CD4-positive, alpha-beta T cell treated with Interleukin-17A for 4 hours (primary cell): ENCODE measurements at regions not wholly inside any gene's neighbourhood (a gene's known extent, or its start where the extent isn't known, plus 50 kb on each side); places are given as distances from the start of the nearest gene placed in this dataset.
"Not testable (repeated sequence)": the region's sequence is repeated elsewhere in the genome, so short reads cannot be mapped to it uniquely, and the experiment has no call there.

Source experiments
- DNase-seq: peaks from one replicate; pipeline ENCODE4 v3.0.0-alpha.2; 2020; ENCODE audit warnings: mixed read lengths

DNA sequence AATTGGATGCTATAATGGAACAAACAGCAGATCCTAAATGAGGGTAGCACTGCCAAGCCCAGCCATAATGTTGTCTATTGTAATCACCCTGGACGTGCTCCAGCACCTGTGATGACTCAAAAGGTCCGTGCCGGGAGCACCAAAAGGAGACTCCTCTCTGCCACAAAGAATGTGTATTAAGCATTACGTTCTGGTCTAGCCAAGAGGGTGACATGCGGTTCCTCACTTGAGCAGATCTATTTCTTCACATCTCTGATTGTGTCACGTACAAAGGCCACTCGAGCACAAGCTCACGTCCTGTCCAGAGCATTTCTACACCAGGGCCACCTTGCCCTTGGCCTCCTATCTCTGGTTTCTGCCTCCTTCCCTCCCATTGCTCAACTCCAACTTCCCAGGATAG is 219.9 kb upstream of the IRS2 start:
- no peak for DNase-seq

DNA sequence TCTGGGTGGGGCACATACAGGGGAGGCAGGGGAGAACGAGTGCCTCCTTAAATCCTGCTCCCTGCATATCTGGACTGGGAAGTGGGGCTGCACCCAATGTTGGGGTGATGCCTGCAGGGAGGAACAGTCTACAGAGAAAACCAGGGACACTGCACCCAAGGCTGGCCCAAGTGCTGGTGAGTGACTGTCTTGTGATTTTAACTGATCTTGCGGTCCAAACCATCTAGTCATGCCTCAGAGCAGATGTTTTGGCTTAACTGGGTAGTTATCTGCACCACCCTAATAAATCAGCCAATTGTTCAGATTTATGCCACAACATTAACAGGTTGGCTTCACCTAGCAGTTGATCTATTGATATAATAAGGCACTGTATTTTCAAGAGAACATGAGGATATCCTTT is 219.2 kb upstream of the IRS2 start:
- no peak for DNase-seq

DNA sequence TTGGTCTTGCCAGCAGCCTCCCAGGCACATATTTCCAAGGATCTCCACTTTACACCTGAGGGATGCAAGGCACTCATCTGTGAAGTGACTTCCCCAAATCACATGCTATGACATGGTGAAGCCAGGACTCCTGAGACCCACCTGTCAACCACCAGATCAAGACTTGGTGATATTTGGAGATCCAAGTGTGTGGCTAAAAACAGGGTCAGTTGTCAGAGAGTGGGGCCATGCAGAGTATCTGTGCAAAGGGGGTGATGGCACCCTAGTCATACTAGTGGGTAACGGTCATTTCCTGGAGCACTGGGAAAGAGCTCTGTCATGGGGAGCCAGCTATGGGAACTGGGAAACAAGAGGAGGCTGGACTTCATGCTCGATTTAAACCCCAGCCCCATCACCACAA is 218.4 kb upstream of the IRS2 start:
- DNase-seq: no peak

DNA sequence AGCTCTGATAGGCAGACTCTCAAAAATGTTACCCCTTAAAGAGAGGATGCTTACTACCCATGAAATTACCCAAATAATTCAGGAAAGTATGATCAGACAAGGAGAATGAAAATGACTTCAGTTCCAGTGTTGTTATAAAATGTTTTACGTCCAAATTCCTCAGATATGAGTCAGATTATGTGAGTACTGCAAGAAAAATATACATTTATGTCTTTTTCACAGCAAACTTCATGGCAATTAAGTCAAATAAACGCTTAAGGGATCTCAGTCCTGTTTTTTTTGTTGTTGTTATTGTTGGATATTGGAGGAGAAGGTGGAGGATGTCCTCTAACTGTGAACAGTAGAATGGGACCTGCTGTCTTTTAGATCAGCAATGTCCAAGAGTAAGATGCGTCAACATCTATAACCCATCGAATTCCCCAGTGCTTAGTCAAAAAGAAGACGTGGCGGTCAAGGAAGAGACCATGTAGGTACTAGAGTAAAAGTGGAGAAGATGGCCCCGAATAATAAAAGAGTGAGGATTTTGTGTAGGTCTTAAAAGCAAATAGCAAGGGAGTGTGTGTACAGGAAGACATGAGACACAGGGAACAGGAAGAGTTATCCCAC is 215.4 kb upstream of the IRS2 start:
- DNase-seq: no peak

DNA sequence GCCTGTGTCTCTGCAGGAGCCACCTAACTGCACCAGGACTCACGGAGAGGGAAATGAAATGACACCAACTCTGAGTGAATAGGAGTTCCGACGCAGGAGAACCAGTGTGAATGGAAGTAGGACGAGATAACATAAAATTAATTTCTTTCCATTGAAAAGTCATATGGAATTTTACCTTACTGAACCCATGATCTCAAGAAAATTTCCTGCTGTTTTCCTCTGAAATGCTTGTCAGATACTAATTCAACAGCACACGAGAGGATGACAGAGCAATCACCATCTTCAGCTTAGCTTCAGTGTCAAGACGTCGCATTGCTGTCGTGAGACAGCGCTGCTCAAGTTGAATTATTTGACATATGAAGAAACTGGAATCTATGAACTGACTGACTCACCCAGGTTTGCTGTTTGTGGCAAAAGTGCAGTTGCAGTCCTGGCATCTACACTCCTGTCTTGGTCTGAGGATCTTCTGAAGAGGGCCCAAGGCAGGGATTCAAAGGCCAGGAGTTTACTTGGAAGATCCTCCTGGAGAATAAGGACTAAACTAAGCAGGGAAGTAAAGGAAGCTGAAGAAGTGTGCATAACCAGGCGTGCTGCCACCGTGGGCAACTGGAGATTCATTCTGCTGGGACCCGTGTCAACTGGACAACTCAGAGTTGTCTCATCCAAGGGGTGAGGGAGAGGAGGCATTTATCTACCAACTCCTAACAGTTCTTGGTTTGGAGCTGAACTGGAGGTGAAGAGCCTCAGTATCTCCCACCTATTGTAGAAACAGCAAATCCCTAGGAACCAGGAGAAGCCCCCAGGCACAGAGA is 214.4 kb upstream of the IRS2 start:
- DNase-seq: no peak

DNA sequence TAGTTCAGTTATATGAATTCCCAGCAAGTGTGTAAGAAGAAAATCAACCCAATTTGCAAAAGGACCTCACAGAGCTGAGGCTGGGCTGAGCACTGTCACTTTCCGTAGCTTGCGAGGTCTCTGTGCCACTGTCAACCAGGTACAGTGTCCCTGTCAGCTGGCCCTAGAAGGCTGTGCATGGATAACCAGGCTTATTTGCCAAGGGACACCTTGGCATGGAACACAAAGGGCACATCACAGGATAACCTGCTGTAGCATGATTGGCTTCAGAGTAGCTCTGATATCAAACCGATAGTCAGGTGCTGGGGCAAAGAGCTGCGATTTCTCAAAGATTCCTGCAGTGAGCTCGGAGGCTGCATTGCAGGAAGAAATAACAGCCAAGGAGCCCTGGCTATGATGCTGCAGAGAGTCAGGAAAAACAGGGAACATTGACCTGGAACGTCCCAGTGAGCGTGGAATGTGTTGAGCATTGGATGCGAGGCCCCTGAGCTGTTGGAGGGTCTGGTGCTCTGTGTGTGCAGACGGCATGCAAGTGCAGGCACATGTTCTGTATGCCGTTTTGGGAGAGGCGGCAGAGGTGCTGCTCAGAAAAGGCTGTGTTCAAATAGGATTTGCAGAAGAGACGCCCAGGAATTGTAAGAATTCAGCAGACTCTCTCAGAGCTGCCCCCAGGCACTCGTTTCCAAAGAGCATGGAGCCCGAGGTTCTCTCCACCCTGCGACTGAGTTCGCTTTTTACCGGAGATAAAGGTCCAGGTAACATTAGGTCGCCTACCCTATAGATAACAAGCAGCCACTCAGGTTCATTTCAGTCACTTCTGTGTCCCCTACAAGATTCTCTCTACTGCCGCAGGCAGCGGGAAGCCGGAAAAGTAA is 213.5 kb upstream of the IRS2 start:
- no peak for DNase-seq

DNA sequence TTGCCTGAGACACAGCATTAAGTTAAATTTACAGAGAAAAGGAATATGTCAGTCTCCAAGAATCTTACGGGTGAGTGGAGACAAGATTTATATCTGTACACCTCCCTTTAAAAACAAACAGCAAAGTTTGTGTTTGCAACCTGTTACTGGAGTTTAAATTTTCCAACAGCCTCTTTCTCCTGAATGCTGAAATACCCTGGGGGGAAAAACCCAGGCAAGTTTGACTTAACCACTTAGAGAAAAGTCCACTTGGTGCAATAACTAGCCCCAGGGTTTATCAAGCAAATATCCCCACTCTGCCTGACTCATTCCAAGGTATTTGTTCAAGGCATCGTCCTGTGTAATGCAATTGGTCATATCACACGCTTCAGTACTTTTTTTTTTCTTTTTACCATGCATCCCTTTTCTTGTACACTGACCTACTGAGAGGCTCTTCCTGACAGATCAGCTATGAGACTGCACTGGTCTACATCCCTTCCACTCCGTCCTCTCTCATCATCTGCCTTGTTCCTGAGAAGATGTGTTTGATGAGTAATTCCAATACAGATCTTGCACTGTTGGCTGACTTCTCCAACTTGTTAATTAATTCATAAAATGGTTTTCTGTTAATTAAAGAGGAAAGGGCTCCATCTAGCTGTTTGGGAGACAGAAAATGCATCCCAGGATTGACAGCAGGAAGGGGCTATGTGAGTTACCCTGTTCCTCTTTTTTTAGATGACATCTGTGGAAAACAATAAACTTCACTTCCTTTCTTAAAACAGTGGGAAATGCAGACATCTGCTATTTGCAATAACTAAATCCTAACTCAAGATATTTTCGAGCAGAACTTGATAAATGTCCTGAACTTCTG is 212.5 kb upstream of the IRS2 start:
- DNase-seq: no peak

DNA sequence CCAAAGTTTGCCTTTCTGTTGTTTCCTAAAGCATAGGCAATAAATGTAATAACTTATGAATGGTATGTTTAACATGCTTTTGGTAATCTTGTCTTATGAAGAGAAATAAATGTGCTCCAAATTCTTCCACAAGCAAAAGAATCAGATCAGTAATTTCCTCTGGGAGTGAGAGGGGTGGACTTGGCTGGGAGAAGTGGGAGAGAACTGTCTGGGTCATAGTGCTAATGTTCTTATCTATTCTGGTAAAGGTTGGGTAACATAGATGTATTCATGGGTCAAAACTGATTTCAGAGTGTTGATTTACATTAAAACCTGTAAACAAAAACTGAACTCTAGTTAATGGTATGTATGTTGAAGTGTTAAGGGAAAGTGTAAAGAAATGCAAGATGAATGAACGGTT is 211.7 kb upstream of the IRS2 start:
- no peak for DNase-seq

DNA sequence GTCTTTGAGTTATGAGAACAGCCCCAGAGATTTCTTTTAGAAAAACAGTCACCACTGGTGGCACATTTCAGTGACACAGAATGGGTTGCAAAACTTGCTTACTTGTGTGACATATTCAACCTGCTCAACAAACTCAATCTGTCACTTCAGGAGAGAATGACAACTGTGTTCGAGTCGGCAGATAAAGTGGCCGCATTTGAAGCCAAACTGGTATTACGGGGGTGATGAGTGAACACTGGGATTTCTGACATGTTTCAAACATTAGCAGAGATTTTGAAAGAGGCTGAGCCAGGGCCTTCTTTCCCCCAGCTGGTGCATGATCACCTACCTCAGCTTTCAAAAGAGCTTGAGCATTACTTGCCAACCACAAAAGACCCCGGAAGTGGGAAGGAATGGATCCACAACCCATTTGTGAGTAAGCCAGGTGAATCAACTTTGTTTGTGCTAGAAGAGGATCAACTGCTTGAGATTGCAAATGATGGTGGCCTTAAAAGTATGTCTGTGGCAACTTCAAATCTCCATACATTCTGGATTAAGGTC is 210.7 kb upstream of the IRS2 start:
- DNase-seq: not testable (repeated sequence)

DNA sequence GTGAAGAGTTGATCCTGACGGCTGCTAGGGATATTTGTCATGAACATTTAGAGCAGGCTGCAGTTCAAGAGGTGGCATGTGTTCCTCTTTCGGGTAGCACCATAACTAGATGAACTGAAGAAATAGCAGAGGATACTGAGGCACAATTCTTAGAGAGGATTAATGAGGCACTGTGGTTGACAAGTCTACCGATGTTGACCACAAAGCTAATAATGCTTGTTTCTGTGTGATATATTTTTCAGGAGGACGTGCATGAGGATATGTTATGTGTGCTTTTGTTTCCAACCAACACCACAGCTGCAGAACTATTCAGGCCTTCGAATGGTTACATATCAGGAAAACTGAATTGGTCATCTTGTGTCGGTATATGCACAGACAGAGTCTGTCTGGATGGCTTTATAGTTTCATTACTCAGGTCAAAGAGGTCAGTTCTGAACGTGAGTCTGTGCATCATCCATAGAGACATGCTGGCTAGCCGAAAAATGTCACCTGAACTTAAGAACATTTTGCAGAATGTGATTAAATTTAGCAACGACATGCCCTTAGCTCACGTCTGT is 210.1 kb upstream of the IRS2 start:
- DNase-seq: no peak

DNA sequence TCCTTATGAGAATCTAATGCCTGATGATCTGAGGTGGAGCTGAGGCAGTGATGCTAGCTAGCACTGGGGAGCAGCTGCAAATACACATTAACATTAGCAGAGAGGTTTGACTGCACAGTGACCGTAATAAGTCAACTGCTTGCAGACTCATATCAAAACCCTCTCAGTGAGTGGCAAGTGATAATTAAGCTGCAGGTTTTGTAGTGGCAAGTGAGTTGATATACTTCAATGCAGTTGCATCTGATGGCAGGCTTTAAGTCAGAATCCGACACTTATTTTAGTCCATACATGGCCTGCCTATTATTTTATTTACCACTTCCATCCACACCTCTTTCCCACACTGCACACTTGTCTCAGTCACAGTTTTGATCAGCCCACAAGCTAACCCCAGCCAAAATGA is 209.2 kb upstream of the IRS2 start:
- no peak for DNase-seq

DNA sequence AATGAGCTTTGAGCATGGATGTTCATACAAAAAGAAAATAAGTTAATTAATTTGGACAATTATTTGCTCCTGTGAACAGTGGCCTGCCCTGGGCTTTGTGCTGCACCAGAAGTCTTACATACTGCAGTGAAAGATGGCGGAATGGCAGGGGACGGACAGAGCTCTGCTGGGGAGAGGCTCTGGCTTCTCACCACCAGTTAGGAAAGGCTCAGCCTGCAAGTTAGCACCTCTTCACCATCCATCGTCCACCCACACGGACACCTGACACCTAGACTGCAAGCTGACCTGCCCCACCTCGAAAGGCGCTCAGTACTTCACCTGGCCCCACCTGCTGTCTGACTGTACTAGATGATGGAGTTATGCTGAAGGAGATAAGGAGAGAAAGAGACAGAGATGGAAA is 203.9 kb upstream of the IRS2 start:
- no peak for DNase-seq

DNA sequence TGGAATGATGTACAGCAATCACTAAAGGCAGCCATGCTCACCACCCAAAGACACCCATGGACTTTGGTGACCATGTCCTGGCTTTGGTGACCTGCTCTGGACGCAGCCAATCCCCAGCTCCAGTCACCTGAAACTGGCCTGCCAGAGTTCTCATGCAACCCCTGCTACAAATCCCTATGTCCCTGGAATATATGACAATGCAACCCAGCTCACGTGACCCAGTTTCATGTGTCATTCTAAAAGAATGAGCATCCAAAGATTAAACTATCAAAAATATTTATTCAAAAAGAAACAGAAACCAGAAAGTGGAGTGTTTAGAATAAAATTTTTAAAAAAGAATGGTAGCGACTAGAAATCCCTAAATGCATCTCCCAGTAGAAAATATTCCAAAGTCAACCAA is 203.3 kb upstream of the IRS2 start:
- DNase-seq: no peak

DNA sequence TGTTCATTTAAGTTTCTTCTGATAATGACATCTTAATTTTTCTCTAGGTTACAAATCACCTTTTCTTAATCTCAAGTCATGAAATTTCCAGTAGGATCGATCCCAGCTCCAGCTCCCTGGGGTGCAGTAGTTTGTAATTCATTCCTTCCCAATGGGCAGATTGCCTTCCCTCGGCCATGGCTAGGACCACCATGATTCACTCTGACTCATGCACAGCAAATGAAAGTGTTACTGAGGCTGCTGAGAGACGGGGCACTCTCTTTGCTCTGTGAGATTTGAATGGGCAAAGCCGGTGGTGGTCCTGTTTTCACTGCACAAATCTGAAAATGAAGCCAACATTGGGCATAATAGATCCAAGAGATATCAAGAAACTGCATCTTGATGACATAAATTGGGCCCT is 202.8 kb upstream of the IRS2 start:
- no peak for DNase-seq

DNA sequence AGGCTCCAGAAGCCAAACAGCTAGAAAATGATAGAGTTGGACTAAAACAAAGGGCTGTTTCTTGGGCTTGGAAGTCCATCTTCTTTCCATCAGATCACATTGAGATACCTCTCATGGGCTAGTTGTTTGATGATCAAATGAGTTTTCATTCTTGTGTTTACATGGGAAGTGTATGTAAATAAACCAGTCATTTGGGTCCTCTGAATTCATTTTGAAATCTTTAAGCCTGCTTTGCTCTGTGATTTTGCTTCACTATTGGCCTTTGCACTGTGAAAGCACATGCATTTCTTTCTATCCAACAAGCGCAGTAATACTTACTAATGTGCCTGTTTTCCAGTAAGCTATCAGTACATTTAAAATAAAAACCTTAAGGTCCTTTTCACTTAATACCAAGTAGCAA is 200.5 kb upstream of the IRS2 start:
- no peak for DNase-seq

DNA sequence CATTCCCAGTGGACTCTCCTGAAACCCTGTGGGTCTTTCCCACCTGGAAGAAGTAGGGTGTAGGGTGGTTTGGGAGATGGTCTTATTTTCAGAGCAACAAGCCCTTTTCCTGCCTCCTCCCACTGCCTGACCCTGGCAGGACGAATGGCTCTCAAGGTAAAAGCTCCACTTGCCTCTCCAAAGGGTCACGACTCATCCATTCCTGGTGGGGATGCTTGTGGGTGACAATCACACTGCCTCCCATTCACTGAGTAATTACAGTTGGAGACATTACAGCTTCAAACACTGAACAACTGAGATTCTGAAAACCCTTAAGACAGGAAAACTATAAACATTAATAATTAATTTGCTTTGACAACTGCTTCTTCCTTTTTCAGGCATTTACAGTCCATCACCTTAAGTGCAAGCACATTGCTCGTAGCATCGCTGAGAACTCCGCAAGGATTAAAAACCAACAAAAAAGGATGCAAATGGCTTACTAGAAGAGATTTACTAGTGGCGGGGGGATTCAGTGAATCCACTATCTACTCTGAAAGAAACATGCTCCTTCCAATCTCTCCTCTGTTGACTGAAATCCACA is 199.6 kb upstream of the IRS2 start:
- DNase-seq: no peak

DNA sequence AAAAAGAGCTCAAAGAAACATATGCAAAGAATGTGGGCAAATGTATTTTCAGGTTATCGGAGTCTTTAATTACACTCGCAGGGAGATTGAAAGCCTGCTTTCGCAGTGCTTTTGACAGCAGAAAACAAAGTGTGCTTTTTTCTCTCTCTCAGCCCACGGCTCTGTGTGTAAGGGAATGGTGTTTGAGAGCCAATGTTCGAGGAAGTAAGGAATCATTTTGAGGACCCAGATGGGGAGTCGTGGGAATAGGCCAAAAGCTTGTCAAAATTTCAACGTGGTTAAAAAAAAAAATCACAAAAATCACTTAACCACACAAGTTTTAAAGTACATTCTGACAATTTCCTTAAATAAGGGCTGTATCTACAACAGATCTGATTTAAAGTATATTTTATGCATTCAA is 197.1 kb upstream of the IRS2 start:
- no peak for DNase-seq

DNA sequence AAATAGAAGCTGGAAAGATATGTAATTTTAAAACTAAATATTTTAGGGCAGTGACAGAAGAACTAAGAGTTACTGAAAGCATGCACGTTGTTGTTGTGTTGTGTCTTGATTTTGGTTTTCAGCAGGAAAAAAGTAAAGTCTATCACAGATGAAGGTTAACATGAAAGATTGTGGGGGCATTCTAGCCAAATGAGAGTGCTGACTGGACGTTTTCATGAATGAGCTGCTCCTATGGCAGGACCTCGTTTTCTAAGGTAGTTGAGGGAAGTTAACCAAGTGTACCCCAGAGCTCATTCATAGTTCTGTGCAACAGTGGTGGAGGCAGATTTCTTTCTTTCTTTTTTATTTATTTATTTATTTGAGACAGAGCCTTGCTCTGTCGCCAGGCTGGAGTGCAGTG is 194.6 kb upstream of the IRS2 start:
- no peak for DNase-seq

DNA sequence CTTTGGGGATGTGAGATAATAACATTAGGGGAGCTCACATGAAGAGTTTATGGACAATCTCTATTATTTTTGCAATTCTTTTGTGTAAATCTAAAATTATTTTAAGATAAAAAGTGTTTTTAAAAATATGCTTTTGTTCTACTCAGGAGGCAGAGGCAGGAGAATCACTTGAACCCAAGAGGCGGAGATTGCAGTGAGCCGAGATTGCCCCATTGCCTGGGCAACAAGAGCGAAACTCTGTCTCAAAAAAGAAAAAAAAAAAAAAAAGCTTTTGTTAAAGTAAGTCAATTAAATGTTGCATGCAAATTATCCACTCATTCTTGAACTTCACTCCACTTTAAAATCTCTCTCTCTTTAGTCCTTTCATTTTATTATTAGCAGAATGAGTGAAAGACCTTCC is 193.3 kb upstream of the IRS2 start:
- not testable (repeated sequence) for DNase-seq

DNA sequence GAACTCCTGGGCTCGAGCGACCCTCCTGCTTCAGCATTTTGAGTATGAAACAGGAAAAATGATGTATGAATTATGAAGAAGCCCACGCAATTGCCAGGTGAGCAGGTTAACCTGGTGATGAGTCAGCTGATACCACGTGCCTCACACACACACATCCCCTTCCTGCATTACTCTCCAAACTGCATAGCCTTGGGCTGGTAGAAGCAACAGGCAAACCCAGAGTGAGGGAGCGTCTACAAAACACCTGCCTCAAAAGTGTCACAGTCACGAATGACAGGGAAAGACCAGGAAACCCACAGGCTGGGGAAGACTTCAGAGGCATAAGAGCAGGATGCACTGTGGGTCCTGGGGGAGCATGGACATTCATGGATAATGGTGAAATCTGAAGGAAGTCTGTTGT is 192.8 kb upstream of the IRS2 start:
- no peak for DNase-seq

DNA sequence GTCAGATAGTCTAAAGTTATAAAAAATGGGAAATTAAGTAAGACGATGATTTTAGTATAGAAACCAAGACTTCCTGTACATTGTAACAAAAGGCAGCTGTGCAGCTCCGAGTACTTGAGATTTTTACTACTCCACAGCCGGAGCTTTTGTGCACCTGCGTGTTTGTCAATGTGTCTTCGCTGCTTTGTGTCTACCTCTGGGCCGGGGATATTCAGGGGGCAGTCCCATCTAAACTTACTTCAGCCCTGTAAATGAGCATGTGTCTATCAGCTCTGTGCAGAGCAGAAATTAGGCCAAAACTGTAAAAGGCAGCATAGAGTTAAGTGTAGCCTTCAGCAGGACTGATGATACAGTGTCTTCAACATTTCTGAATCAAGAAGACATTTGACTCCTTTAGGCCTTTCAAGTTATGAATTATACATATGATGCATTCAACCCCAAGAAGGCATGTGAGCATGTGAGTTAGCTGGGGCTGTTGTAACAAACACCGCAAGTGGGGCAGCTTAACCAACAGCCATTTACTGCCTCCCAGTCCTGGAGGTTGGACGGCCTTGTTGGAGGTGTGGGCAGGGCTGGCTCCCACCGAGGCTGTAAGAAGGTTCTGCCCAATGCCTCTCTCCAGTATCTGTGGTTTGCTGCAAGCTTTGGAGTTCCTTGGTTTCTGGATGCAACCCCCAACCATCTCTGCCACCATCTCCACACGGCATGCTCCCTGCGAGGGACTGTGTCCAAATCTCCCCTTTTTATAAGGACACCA is 191.0 kb upstream of the IRS2 start:
- DNase-seq: no peak
